ENCODE measurements at regions not wholly inside any gene's neighbourhood (a gene's known extent, or its start where the extent isn't known, plus 50 kb on each side); places are given as distances from the start of the nearest gene placed in this dataset.
"Not testable (repeated sequence)": the region's sequence is repeated elsewhere in the genome, so short reads cannot be mapped to it uniquely, and the experiment has no call there.

DNA sequence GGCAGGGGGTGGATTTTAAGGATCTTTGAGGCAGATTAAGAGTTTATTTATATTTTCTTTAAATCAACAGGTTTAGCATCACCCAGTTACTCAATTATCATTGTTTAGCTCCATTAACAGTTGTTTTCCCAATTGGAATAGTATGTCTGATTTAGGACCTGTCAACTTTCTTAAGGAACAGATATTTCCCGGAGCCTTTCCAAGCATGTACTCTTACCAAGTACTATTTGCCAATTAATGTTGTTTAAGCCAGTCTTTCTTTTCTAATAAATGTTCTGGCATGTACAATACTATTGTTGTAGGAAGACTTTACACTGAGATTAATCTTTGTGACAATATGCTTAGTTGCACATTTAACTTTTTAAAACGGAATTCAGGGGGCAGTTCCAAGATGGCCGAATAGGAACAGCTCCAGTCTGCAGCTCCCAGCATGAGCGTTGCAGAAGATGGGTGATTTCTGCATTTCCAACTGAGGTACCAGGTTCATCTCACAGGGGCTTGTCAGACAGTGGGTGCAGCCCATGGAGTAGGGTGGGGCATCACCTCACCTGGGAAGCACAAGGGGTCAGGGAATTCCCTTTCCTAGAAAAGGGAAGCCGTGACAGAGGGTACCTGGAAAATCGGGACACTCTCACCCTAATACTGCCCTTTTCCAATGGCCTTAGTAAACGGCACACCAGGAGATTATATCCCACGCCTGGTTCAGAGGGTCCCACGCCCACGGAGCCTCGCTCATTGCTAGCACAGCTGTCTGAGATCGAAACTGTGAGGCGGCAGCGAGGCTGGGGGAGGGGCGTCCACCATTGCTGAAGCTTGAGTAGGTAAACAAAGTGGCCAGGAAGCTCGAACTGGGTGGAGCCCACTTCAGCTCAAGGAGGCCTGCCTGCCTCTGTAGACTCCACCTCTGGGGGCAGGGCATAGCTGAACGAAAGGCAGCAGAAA lies 173.7 kb downstream of the LRRC70 start:
- intact Hi-C loops (cut with DNase I): not testable (repeated sequence)
- DNase-seq: peak in 2 of 10 donors; percentile 48 to 72

DNA sequence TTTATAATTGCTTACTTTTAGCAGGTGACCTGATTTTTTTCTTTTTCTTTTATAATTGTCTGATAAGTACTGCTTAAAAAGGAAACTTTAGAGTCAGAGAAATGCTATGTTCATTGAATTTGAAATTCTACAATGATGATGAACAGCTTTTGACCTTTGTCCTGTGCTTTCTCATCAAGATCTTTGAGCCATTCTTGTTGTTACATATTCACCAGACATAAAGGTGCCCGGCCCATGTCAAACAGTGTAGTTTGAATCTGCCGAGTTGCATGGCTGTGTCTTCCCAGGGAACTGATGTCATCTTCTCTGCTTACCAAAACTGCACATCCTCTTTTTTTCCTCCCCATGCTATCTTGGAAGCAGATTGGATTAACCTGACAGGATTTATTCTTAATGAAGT lies 163.6 kb downstream of the LRRC70 start:
- intact Hi-C loops (cut with DNase I): no loop called here
- DNase-seq: no peak

DNA sequence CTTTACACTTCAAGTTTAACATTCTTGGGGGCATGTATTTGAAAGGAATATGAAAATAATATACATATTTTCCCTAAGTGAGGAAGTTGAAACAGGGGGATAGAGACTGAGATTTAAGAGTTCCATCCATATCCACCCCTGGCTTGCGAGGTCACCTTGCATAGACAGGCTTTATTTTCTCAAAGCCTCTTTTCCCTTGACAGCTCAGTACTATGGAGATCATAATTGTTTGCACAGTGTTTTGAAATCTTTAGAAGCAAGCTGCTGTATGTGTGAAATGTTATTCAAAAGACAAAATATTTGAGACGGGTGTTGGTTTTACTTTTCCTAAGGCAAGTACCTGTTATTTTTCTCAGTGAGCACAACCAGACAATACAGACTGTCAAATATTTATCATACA lies 163.1 kb downstream of the LRRC70 start:
- intact Hi-C loops (cut with DNase I): no loop called here
- DNase-seq: no peak

DNA sequence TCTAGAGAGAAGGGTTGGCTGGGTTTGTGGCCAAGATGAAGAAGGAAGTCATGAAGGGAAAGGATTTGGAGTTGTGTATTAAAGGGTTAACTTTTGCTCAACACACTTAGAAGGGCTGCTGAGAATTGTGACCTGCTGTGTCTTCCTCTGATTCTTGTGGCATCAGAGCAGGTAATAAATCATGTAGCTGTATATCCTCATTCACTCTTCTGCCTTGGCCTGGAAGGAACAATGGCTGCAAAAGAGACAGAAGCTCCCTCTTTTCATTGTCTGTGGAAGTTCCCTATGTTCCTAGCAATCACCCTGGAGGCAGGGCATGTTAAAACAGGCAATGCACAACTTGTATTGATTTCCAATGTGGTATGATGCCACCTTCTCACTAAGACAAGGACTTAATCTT lies 159.1 kb downstream of the LRRC70 start:
- no peak for DNase-seq
- intact Hi-C loops (cut with DNase I): no loop called here

DNA sequence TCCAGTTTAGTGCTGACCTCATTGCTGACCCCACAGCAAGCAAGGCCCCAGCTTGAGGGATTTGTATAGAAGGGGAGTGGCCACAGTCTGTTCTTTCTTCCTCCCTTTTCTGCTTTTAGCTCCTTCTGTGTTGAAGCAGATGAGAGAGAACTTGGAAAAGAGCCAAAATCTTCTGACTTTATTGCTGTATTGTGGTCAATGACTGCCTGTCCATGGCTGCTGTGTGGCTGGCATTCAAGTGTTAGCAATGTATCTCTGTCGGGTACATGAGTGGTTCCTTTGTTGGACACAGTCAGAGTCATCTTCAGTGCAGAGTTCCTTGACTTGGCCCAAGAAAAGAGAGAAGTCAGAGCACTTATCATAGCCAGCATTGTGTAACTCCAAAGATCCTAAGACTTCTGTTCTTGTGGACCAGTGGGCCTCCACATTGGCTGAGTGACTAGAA lies 154.1 kb downstream of the LRRC70 start:
- DNase-seq: no peak
- intact Hi-C loops (cut with DNase I): no loop called here

DNA sequence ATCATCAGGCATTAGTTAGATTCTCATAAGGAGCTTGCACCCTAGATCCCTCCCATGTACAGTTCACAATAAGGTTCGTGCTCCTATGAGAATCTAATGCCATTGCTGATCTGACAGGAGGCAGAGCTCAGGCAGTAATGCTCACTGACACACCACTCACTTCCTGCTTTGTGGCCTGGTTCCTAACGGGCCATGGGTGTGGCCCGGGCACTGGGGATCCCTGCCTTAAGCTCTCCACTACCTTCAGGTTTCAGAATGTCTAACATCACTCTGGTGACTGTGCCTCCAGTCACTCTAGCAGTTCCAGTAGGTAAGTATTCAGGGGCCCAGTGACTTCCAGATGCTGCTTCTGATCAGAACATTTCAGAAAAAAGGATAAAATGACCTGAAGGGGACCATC lies 152.4 kb downstream of the LRRC70 start:
- intact Hi-C loops (cut with DNase I): no loop called here
- DNase-seq: no peak

DNA sequence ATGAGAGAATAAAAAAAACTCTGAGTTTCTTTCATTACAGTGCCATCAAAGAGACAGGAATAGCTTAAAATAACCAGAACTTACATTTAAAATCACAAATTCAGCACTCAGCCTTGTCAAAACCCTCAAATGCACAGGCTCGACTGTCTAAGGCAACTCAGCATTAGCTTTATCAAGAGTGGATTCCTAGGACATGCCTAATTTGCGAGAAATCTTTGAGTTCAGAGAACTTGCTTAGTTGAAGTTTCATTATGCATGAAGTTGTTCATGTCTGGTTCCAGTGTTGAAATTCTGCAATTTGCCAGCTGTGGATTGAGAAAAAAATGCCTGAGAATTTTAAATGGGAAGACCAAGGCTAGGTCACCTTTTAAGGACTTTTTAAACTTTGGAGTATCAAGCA lies 151.1 kb downstream of the LRRC70 start:
- DNase-seq: no peak
- intact Hi-C loops (cut with DNase I): no loop called here

DNA sequence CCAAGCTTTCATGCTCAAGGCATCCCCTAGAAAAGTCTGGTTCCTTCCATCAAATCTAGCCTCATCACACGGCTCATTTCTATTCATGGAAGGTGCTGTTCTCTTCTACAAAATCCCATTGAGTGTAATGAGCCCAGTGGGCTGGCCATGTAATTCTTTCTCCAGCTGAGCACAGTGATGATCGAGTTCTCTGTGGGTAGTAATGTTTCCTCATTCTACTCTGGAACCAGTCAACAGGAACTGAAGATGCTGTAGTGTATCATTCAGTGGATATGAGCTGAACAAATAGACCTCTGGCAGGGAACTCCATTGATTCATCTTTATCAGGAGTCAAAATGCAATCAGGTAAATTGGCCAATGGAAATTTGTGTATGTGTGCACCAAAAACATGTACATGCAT lies 149.2 kb downstream of the LRRC70 start:
- intact Hi-C loops (cut with DNase I): no loop called here
- DNase-seq: no peak

DNA sequence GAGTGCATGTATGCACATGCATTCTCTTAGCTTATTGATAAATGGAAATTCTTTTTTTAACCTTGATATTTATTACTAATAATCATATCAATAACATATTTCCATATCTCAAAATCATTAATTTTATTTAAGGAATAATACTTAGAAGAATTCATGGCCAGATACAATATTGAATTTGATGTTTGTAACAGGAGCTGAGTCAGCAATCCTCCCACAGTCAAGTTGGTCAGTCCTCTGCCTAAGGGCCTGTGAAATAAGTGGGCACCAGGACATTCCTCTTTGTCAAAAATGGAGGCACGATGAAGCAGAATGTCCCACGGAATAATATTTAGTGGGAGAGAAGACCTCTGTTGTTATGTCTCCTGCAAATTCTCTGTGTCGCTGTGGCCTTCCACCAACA lies 148.6 kb downstream of the LRRC70 start:
- no peak for DNase-seq
- intact Hi-C loops (cut with DNase I): no loop called here

DNA sequence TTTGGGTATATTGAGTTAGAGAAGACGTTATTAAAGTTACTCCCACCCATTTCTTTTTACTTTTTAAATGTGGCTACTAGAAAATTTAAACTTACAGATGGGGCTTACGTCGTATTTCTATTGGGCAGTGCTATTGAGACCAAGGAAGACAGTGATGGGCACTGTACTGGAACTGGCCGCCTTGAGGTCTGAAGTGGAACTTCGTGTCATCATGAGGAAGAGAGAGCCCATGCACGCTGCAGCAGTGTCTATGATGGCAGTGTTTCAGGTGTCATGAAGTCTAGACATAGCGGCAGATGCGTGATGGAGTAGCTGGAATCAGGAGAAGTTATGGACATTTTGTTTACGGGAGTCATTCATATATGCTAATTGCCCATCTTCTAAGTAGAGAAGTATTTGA lies 143.7 kb downstream of the LRRC70 start:
- intact Hi-C loops (cut with DNase I): no loop called here
- DNase-seq: no peak

DNA sequence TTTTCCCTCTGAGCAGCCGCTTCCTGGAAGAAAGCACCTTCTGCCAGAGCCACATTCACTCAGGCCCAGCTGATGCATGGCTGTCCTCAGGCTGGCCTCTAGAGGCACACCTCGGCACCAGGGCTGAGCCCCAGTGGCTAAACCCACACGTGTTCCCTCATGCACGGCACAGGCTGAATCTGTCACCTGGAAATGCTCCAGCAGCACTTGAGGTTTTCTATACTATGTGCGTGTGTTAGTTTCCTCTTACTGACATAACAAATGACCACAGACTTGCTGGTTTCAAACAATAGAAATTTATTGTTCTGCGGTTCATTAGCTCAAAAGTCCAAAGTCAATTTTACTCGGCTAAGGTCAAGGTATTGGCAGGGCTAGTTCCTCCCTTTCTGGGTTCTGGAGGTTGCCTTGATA lies 141.4 kb downstream of the LRRC70 start:
- no peak for DNase-seq

DNA sequence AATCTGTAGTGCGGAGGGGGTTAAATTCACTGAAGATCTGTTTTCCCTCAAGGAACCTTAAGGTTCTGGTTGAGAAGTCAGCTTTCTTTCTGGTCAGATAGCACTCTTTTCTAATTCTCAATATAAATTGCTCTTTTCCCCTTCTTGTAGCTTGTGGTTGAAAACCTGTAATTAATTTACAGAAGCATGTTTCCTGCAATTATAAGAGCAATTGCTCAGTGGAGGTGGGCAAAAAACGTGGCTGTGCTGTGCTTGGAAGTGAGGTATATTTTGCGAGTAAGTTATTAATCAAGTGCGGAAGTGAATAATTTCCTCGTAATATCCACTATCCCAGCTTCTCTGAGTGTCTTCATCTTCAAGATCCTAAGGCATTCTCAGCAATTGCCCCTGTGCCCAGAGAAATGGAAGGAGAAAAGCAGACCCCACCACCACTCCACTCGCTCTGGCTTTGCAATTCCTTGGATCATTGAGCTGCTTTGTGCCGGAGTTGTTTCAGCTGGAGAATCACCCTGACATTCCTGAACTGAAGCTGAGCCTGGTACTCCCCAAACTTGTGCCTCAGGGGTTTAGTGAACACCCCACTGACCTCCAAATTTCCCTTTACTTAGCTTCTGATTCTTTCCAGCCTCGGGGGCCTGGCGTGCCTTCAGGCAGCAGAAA lies 140.6 kb downstream of the LRRC70 start:
- DNase-seq: no peak
- intact Hi-C loops (cut with DNase I): no loop called here

More for the DNA sequence above, 141.4 kb downstream of the LRRC70 start:
- intact Hi-C loops (cut with DNase I): no loop called here

DNA sequence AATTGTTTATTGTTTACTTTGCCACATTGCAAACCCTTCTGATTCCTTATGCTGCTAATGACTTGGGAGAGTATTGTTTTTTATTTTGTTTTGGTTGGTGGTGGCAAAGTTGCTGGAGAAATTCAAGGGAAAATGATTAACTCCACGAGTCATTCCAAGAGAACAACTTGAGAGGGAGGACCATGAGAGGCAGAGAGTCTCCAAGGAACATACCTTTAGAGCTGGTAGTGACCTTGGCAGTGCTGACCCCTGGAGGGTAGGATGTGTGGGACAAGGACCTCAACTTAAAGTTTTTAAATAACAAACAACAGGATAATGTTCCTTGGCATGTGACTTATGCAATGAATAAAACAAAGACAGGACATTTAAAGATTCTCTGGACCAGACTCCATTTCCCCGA lies 139.7 kb downstream of the LRRC70 start:
- intact Hi-C loops (cut with DNase I): no loop called here
- no peak for DNase-seq

DNA sequence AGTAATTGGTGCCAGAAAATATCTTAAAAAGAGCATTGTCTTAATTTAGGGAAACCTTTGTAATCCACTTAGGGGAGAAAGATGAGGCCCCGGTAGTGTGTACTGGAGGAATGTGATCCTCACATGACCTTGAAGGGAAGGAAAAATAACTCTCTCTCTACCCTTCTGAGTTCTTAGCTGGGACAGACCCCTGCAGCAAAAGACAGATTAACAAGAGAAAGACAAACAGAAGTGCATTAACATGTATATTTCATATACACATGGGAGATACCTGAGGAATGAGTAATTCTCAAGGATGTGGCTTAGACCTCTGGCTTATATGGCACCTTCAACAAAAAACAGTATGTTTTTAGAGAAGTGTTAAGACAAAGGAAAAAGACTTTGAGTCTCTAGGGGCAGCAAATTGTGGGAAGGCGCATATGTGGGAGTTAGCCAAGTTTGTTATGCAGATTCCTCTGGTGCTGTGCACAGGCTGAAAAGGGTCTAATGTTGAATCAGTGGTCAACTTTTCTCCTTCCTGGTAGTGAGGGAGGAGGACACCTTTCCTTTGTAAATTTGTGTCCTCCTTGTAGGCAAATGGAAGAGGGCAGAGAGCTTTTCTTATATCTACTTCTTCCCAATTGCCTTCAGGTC lies 138.8 kb downstream of the LRRC70 start:
- intact Hi-C loops (cut with DNase I): no loop called here
- no peak for DNase-seq

DNA sequence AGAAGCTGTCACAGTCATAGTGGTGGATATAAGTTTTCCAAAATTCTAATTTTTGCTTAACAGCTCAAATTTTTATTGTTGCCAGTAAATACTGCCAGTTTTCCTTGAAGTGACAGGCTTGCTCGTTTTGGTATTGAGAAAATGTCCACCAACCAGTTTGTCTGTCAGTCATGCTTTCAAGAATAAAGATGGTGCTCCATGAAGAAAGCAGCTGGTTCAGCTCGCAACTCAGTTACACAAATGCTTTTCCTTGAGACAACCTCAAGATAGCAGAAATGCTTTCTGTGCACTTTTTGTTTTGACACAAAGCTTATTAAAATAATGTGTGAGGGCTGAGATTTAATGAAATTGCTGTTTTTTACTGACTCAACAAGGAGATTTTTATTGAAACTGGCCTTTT lies 135.7 kb downstream of the LRRC70 start:
- intact Hi-C loops (cut with DNase I): no loop called here

DNA sequence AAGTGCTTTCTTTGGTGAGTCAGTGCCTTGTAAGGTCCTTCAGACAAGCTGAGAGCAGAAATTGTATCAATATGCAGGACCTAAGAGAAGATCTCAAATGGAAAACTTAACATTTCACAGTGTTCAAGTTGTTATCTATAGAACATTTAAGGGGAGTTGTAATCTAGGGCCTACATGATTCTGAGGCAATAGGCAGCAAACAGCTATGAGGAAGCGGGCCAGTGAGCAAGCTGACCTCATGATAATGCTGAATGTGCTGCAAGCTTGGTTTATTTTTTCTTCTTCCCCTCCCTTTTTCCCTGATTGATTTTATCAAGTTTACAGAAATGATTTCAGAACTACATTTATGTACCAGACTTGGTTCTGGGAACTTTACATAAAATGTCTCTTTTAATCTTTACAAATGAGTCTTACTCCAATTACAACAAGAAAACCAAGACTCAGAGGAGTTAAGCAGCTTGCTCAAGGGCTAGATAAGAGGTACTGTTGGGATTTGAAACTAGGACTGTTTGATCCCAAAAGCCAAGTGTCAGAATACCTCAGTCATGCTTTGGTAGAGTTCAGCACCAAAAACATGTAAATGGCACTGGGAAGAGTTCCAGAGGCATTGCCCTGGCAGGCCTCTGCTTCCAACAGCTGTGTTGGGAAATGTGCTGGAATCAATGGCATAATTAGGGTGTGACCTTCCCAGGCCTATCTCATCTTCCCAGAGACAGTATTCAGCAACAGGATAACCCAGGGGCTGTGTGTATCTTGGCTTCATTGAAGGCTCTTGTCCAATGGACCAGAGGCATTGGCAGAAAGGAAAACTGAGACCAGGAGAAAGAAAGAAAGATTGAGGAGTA lies 130.1 kb downstream of the LRRC70 start:
- intact Hi-C loops (cut with DNase I): no loop called here
- DNase-seq: no peak

More for the DNA sequence above, 135.7 kb downstream of the LRRC70 start:
- no peak for DNase-seq

DNA sequence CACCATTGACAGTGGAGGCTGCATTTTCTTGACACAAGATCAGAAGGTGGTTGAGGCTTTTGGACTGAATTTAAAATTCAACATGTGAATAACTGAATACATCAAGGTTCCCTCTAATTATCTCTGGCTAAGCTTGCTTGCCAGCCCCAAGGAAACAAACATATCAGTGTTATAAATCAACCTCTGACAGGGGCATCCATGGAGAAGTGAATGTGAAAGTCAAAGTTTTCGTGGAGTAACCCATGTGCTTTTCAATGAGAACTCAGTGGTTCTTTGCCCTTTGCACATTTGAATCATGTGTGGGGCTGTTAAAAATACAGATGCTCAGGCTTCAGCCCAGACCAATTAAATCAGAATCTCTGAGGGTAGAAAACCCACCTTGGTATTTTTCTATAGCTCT lies 128.9 kb downstream of the LRRC70 start:
- no peak for DNase-seq
- intact Hi-C loops (cut with DNase I): no loop called here

DNA sequence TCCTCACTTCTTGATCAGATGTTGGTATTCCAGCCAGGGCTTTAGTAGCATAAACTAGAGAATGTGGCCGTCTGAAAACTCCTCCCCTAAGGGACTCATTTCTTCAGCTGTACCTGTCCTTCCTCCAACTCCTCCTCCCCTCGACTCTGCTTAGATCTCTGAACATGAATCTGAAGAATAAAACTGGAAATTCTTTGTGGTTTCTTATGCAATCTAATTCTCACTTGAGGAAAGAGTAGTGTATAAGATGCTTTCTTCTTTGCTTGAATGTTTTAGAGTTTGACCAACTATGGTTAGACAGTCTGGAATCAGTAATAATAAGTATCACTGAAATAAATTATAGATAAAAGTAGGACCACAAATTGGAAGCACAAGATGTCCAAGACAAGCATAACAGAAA lies 128.5 kb downstream of the LRRC70 start:
- DNase-seq: no peak
- intact Hi-C loops (cut with DNase I): no loop called here

DNA sequence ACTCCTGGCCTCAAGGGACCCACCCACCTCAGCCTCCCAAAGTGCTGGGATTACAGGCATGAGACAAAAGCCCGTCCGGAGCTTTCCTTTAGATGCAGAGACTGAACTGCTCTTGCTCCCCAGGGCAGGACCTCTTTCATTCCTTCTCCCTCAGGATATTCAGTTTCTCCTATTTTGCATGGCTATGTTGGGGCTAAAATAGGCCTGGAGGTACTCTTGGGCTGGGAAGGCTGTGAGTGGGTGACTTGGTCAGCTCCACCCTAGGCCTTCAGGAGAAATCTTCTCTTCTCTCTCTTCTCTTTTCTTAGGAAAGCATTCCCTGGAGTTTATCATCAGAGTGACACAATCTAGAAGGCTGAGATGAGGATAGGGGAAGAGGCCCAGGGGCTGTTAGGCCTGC lies 126.4 kb downstream of the LRRC70 start:
- no peak for DNase-seq
- intact Hi-C loops (cut with DNase I): no loop called here

DNA sequence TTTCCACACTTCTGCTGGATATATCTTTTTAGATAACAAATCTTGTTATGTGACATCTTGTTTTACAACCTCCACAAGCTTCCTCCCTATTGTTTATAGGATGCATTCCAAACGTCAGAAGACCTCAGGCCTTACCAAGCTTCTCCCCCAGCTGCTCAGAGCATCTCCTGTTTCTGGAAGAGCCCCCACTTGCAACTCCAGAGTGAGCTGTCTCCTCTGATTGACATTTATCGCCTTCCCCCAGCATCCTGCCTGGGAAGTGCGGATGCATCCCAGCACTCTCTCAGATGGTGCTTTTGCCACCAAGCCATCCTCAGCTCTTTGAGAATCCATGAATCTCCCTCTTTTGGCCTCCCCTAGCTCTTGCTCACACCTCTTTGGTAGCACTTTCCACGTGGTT lies 123.5 kb downstream of the LRRC70 start:
- no peak for DNase-seq
- intact Hi-C loops (cut with DNase I): no loop called here

DNA sequence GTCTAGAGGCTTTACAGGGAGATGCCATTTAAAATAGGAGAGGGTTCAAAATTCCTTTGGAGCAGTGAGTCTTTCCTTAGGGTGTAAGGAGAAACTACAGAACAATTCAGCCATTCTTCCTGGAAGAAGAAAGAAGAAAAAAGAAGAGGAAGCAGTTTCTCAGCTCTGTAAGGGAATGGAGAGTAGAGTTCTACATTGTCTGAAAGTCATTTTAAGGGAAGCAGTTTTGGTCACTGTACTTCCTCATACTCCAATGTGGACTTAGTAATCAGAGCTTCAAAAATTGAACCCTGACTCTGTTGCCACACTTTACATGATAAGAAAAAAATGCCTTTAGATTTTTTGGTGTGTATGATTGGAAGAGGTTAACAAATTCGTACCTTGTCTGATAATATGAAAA lies 122.4 kb downstream of the LRRC70 start:
- DNase-seq: no peak
- intact Hi-C loops (cut with DNase I): no loop called here
